DOHH2 (cell line): ENCODE measurements at regions not wholly inside any gene's neighbourhood (a gene's known extent, or its start where the extent isn't known, plus 50 kb on each side); places are given as distances from the start of the nearest gene placed in this dataset.

Experiments
- H3F3A ChIP-seq: fragments of 200-600 bp; sonication (generic), shearing (Covaris generic); 2 replicates; pipeline ENCODE4 v1.6.0; 2016; ENCODE audit warnings: antibody characterized with exemption, mild to moderate bottlenecking; ENCODE audit not compliant: control insufficient read depth, insufficient read depth
- H3K27ac ChIP-seq: fragments of 200-600 bp; sonication (generic); 2 replicates; pipeline ENCODE4 v1.5.1; 2014; ENCODE audit warnings: low read depth, mild to moderate bottlenecking, low read length, moderate library complexity
- H3K27me3 ChIP-seq: fragments of 200-600 bp; sonication (generic); 2 replicates; pipeline ENCODE4 v1.6.1; 2014; ENCODE audit warnings: mild to moderate bottlenecking, low read length, mixed read lengths; ENCODE audit not compliant: control insufficient read depth
- H3K36me3 ChIP-seq: fragments of 200-600 bp; sonication (generic); 2 replicates; pipeline ENCODE4 v1.6.1; 2014; ENCODE audit warnings: mild to moderate bottlenecking, low read length, moderate library complexity, mixed read lengths; ENCODE audit not compliant: control insufficient read depth
- H3K4me1 ChIP-seq: fragments of 200-600 bp; sonication (generic); 2 replicates; pipeline ENCODE4 v1.6.1; 2014; ENCODE audit warnings: mild to moderate bottlenecking, low read length, mixed read lengths; ENCODE audit not compliant: control insufficient read depth
- H3K4me2 ChIP-seq: fragments of 200-600 bp; sonication (generic); 2 replicates; pipeline ENCODE4 v1.6.0; 2014; ENCODE audit warnings: mild to moderate bottlenecking, low read length, moderate library complexity
- H3K4me3 ChIP-seq: fragments of 200-600 bp; sonication (generic); 2 replicates; pipeline ENCODE4 v1.5.1; 2014; ENCODE audit warnings: mild to moderate bottlenecking, low read length, mixed read lengths
- H3K79me2 ChIP-seq: fragments of 200-600 bp; sonication (generic); 2 replicates; pipeline ENCODE4 v1.6.1; 2014; ENCODE audit warnings: mild to moderate bottlenecking, low read length, mixed read lengths; ENCODE audit not compliant: control insufficient read depth
- H3K9me2 ChIP-seq: fragments of 200-600 bp; sonication (generic); replicated peaks from 2 replicates; pipeline ENCODE4 v1.6.1; 2014; ENCODE audit warnings: mild to moderate bottlenecking, low read length, mixed read lengths; ENCODE audit not compliant: control insufficient read depth
- H3K9me3 ChIP-seq: fragments of 200-600 bp; sonication (generic); 2 replicates; pipeline ENCODE4 v1.6.1; 2014; ENCODE audit warnings: antibody characterized with exemption, low read length, mixed read lengths; ENCODE audit not compliant: control insufficient read depth, insufficient read depth
- H4K20me1 ChIP-seq: fragments of 200-600 bp; sonication (generic); 2 replicates; pipeline ENCODE4 v1.6.0; 2014; ENCODE audit warnings: low read depth, mild to moderate bottlenecking, antibody characterized with exemption, low read length, moderate library complexity; ENCODE audit not compliant: control insufficient read depth, insufficient read depth
- CTCF ChIP-seq: fragments of 200-600 bp; sonication (generic); IDR thresholded peaks from one replicate; pipeline ENCODE4 v1.5.1; 2014; ENCODE audit warnings: antibody characterized with exemption, mild to moderate bottlenecking, low read depth, low read length; ENCODE audit not compliant: poor library complexity, severe bottlenecking
- EZH2phosphoT487 ChIP-seq: fragments of 200-600 bp; sonication (generic); IDR thresholded peaks from 2 replicates; pipeline ENCODE4 v1.6.1; 2017; ENCODE audit warnings: borderline replicate concordance, mild to moderate bottlenecking, antibody characterized with exemption, low read length, moderate library complexity, mixed read lengths

GRCh38 chr5:34469971-34470370 lies 186.2 kb upstream of the RAI14 start:
- no peaks in the 10 kb centered on the region for H3K27me3 ChIP-seq
- no peaks in the 10 kb centered on the region for H3K4me1 ChIP-seq
- TF ChIP-seq CTCF (no peak), EZH2phosphoT487 (no peak)
- H3K4me3 ChIP-seq, result no peak overlapping the region
- no peaks in the 10 kb centered on the region for H3K79me2 ChIP-seq
- no peak overlapping the region for H3K4me2 ChIP-seq
- H3K9me2 ChIP-seq, result no peaks in the 10 kb centered on the region
- H4K20me1 ChIP-seq, result no peaks in the 10 kb centered on the region
- no peaks in the 10 kb centered on the region for H3K9me3 ChIP-seq
- no peaks in the 10 kb centered on the region for H3F3A ChIP-seq
- H3K36me3 ChIP-seq, result no peaks in the 10 kb centered on the region
- no peak overlapping the region for H3K27ac ChIP-seq

- H3K36me3 ChIP-seq, result no peaks in the 10 kb centered on the region
- H3K4me3 ChIP-seq, result no peak overlapping the region
- TF ChIP-seq EZH2phosphoT487 (no peak), CTCF (peak; percentile 89)
- no peaks in the 10 kb centered on the region for H4K20me1 ChIP-seq
- no peaks in the 10 kb centered on the region for H3K9me3 ChIP-seq
- H3K79me2 ChIP-seq, result no peaks in the 10 kb centered on the region
- no peaks in the 10 kb centered on the region for H3K9me2 ChIP-seq
- no peak overlapping the region for H3K27ac ChIP-seq
- no peaks in the 10 kb centered on the region for H3K27me3 ChIP-seq
- no peak overlapping the region for H3K4me2 ChIP-seq
- no peaks in the 10 kb centered on the region for H3K4me1 ChIP-seq
- H3F3A ChIP-seq, result no peaks in the 10 kb centered on the region
Observed at GRCh38 chr5:34474573-34475021, 181.5 kb upstream of the RAI14 start.

GRCh38 chr5:34475249-34475966 lies 180.7 kb upstream of the RAI14 start:
- H3K27ac ChIP-seq, result no peak overlapping the region

More at GRCh38 chr5:34475249-34475966, 180.7 kb upstream of the RAI14 start:
- Histone ChIP-seq H3K4me2 (no peak overlapping the region), H3K9me2 (no peaks in the 10 kb centered on the region), H4K20me1 (no peaks in the 10 kb centered on the region), H3K4me3 (no peak overlapping the region), H3K4me1 (no peaks in the 10 kb centered on the region), H3K36me3 (no peaks in the 10 kb centered on the region), H3F3A (no peaks in the 10 kb centered on the region), H3K9me3 (no peaks in the 10 kb centered on the region), H3K27me3 (no peaks in the 10 kb centered on the region), H3K79me2 (no peaks in the 10 kb centered on the region)
- TF ChIP-seq CTCF (no peak), EZH2phosphoT487 (no peak)
